ENCODE measurements at regions not wholly inside any gene's neighbourhood (a gene's known extent, or its start where the extent isn't known, plus 50 kb on each side); places are given as distances from the start of the nearest gene placed in this dataset.

- TF ChIP-seq, protein P1, sequence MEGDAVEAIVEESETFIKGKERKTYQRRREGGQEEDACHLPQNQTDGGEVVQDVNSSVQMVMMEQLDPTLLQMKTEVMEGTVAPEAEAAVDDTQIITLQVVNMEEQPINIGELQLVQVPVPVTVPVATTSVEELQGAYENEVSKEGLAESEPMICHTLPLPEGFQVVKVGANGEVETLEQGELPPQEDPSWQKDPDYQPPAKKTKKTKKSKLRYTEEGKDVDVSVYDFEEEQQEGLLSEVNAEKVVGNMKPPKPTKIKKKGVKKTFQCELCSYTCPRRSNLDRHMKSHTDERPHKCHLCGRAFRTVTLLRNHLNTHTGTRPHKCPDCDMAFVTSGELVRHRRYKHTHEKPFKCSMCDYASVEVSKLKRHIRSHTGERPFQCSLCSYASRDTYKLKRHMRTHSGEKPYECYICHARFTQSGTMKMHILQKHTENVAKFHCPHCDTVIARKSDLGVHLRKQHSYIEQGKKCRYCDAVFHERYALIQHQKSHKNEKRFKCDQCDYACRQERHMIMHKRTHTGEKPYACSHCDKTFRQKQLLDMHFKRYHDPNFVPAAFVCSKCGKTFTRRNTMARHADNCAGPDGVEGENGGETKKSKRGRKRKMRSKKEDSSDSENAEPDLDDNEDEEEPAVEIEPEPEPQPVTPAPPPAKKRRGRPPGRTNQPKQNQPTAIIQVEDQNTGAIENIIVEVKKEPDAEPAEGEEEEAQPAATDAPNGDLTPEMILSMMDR (conservative IDR thresholded peaks at IDR 0.05; ENCODE audit: low read depth, low read length) = no peak
- no peak overlapping the region for H3K4me3 ChIP-seq (ENCODE audit: low read depth, low read length)
- no peak for DNase-seq (ENCODE audit: low read depth)
These were observed 1028.6 kb upstream of the ZEB2 start for GRCh38 chr2:145548479-145548878.

DNA sequence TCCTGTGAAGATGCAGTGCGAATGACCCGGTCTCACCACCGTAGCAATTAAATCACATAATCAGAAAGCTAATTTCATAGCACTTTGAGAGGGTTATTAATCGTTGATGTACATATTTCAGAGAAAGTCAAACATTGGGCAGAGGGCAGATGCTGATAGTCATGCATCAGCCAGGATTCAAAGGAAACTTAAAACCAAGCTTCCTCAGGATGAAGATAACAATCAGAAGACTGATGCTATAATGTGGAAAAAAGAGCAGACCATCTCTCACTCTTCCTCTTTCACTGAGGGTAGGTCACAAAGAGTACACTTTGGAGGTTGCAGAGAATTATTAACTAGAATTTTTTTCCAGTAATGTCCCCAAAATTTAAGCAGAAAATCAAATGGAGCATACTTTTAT, 1027.7 kb upstream of the ZEB2 start:
- TF ChIP-seq, protein P1 (conservative IDR thresholded peaks at IDR 0.05; ENCODE audit: low read depth, low read length) = no peak
- no peak for DNase-seq (ENCODE audit: low read depth)
- no peak overlapping the region for H3K4me3 ChIP-seq (ENCODE audit: low read depth, low read length)

- TF ChIP-seq, protein P1 (conservative IDR thresholded peaks at IDR 0.05; ENCODE audit: low read depth, low read length) = peak; percentile 41
These were observed 1026.2 kb upstream of the ZEB2 start for GRCh38 chr2:145546091-145546490.

GRCh38 chr2:145543856-145544255, 1023.9 kb upstream of the ZEB2 start:
- DNase-seq (ENCODE audit: low read depth) = no peak
- no peak overlapping the region for H3K4me3 ChIP-seq (ENCODE audit: low read depth, low read length)
- TF ChIP-seq, protein P1 (conservative IDR thresholded peaks at IDR 0.05; ENCODE audit: low read depth, low read length) = no peak

More at GRCh38 chr2:145546091-145546490, 1026.2 kb upstream of the ZEB2 start:
- no peak for DNase-seq (ENCODE audit: low read depth)
- H3K4me3 ChIP-seq (ENCODE audit: low read depth, low read length) = no peak overlapping the region

DNA sequence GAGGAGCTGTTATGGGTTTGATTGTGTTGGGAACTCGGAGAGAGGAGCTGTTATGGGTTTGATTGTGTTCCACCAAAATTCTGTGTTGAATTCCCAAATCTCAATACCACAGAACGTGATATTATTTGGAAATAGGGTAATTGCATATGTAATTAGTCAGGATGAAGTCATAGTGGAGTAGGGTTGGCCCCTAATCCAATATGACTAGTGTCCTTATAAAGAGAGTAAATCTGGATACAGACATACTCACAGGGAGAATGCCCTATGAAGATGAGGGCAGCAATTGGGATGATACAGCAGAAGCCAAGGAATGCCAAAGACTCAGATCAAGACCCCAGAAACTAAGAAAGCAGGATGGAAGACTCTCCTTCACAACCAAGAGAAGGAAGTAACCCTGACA, 1023.2 kb upstream of the ZEB2 start:
- DNase-seq (ENCODE audit: low read depth) = no peak
- TF ChIP-seq, protein P1 (conservative IDR thresholded peaks at IDR 0.05; ENCODE audit: low read depth, low read length) = no peak
- H3K4me3 ChIP-seq (ENCODE audit: low read depth, low read length) = no peak overlapping the region

- TF ChIP-seq, protein P1 (conservative IDR thresholded peaks at IDR 0.05; ENCODE audit: low read depth, low read length) = no peak
- H3K4me3 ChIP-seq (ENCODE audit: low read depth, low read length) = no peak overlapping the region
- no peak for DNase-seq (ENCODE audit: low read depth)
These were observed 1021.1 kb upstream of the ZEB2 start for GRCh38 chr2:145541028-145541427.

- H3K4me3 ChIP-seq (ENCODE audit: low read depth, low read length) = no peak overlapping the region
- TF ChIP-seq, protein P1 (conservative IDR thresholded peaks at IDR 0.05; ENCODE audit: low read depth, low read length) = no peak
- no peak for DNase-seq (ENCODE audit: low read depth)
These were observed 1018.9 kb upstream of the ZEB2 start for GRCh38 chr2:145538661-145539350.
